Fibroblast of skin of left biceps (primary cell): ENCODE measurements at regions not wholly inside any gene's neighbourhood (a gene's known extent, or its start where the extent isn't known, plus 50 kb on each side); places are given as distances from the start of the nearest gene placed in this dataset.
"Not testable (repeated sequence)": the region's sequence is repeated elsewhere in the genome, so short reads cannot be mapped to it uniquely, and the experiment has no call there.

ENCODE experiments used
- DNase-seq, 2 experiments: peaks; one replicate each; pipeline ENCODE4 v3.0.0-alpha.2; 2013; ENCODE audit warnings: low read depth in 2 of 2

DNA sequence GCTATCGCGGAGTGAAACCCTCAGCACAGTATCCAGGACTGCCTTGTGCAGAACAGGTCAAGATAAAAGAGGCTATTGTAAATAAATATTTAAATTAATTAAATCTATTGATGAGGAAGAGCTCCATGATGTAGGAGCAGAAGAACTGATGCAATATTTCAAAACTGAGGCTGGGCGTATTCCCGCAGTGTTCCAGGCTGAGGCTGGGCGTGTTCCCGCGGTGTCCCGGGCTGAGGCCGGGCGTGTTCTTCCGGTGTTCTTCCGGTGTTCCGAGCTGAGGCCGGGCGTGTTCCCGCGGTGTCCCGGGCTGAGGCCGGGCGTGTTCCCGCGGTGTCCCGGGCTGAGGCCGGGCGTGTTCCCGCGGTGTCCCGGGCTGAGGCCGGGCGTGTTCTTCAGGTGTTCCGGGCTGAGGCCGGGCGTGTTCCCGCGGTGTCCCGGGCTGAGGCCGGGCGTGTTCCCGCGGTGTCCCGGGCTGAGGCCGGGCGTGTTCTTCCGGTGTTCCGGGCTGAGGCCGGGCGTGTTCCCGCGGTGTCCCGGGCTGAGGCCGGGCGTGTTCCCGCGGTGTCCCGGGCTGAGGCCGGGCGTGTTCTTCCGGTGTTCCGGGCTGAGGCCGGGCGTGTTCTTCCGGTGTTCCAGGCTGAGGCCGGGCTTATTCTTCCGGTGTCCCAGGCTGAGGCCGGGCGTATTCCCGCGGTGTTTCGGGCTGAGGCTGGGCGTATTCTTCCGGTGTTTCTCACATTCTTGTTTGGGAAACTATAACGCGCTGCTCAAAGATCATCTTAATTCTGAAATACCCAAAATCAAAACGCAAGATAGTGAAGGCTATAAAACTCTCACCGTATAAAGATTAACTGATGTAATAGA, 130.1 kb upstream of the FRG1 start:
- DNase-seq = not testable (repeated sequence)

DNA sequence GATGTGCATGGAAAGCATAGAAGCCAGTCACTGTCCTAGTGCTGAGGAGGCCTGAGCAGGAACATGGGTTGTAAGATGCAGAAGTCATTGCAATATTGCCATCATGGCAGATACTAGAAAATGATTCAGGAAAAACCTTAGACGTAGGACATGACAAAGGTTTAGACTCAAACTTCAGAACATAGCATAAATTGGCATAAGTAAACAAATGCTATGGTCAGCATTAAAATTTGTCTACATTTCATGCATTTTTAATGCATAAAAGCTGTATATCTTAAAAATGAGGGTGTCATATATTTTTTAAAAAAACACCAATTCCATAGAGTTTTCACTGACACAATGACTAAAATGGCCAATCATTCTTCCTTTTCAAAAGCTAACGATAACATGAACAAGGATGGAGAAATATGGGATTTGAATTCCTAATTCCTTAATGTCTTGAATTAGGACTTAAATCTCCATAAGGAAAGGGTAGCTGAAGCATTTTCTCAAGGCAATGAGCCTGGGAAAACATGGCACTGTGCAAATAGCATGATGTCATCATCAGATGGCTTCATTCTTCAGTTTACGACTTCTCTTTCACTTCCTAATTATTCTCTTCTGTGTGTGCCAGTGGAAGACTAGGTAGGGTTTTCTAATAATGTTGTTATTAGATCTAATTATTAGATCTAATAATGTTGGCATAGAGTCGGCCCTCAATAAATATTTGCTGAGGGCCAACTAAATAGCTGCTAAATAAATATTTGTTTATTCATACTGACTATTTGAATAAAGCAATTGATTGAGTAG, 125.1 kb upstream of the FRG1 start:
- DNase-seq = no peak

DNA sequence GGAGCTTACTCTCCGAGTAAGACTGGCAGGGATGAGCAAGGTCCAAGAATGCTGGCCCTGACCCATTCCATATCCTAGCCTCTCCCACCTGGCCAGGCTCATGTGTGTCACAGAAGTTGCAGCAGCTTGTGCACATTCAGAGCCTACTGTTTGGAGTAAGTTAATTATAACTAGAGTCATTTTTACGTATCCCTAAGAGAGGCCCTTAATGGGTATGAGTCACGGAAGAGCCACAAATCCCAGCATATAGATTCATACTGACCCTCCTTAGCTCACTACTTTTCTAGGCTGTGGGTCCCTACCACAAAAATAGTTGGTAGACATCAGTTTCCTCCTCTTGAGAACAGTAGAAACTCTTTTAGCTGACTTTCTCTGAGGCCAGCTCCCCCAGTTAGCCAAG, 118.3 kb upstream of the FRG1 start:
- no peak for DNase-seq

DNA sequence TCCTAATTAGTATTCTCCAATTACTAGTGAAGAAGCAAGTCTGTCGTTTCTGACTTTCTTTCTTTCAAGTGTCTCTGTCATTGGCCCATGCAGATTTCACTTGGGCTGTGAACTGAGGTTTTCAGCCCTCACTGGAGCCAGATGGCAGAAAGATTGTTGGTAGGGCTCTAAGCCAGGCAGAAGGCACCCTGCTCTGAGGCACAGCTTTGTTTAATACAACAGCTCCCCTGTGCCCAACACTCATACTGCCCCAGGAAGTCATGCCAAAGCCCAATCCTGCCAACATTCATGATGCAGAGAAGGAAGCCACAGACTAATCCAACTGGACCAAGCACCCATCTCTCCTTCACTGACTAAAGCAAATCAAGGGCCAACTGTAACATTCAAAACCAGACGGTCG, 117.1 kb upstream of the FRG1 start:
- DNase-seq = no peak

DNA sequence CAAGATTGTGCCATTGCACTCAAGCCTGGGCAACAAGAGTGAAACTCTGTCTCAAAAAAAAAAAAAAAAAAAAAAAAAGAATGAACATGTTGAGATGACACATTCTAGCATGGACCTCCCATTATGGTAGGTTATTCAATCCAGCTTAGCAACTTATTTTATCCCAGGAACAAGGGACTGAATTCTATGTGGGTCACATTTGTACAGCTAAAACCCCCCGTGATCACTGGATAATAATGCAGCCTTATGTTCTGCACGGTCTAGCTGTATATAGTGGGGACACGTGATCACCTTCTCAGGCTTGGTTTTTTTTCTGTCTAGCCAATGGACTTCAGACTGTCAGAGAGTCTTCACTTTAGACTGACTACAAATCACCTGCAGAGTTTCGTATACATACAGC, 115.2 kb upstream of the FRG1 start:
- DNase-seq = no peak

DNA sequence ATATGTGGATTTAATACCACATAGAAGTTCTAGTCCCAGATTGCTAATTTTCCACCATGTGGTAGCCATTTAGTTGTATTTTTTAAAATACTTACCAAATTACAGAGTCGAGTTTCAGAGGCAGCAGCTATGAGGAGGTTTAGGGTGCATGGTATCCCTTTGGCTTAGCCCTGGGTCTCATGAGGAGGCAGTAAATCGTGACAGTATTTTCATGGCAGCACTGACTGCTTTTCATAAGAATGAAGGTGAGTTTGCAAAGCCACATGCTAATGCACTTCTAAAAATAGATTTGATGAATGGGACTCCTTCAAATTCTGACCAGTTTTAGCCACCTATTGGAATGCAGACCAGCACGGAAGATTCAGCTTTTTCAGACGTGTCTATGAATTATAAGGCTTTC, 114.0 kb upstream of the FRG1 start:
- no peak for DNase-seq

DNA sequence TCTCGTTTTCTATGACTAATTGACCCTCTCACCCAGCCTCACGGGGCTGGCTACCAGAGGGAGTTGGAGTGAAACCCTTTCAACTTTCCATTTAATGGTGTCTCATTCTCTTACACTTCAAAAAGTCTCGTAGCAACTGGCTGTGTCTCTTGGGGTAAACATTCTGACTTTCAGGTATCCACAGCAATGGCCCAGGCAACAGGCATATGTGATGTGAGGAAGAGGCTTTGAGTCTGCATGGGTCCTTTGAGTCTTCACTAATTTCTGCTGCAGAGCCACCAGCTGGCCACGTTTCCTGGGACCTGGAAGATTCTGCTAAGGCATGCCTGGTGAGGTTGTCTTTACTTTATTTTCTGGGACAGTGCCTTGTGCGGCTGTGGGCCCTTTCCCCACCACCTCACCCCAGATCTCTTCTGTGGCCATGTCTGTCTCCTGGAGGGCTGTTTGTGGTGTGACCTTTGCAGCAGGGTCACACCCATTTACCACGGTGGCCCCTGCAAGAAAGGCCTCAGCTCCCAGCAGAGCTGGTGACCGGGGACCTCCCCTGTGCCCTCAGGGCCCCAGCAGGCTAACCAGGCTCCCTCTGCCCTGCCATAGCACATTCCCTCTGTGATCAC, 112.5 kb upstream of the FRG1 start:
- DNase-seq = no peak

DNA sequence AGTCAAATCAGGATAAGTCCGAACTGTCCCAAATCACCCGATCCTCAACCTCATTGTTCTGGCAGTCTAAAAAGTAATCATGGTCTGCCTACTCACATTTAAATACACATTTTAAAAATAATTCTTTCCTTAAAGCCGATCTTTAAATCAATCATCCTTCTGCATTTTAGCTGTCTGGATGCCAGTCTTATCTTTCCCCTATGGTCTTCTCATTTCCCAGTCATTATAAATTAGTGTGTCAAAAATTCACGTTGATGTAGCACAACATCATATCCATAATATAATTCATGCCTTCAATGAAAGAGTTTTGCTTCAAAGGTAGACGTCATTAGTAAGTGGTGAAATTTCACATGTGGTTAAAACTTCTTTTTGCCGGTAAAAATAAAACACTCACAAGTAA, 108.1 kb upstream of the FRG1 start:
- no peak for DNase-seq

DNA sequence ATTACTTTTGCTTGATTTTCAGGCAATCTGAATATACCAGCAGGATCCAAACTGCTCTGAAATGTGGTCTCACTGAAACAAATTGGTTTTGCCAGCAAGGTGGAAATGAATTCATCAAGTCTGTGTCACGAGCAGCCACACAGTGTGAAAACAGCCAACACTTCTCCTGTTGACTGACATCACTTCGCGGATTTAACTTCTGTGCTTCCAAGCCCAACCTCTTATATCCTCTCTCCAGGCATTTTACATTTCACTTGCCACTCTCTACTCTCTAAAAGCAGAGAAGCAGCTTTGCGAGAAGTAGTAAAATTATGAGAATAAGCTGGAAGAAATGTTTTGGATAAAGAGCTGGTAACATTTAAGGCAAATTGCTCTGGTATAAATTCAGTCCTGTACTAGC, 106.1 kb upstream of the FRG1 start:
- no peak for DNase-seq

DNA sequence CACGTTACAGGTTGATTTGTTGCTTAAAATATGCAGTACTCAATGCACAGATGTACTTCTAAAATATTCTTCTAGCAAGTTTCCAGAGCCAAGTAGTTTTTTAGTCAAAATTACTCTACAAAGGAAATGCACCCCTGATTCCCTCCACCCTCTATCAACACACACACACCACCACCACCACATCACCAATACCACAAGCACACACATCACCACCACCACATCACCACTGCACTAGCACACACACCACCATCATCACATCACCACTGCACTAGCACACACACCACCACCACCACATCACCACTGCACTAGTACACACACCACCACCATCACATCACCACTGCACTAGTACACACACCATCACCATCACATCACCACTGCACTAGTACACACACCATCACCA, 105.2 kb upstream of the FRG1 start:
- DNase-seq = no peak

DNA sequence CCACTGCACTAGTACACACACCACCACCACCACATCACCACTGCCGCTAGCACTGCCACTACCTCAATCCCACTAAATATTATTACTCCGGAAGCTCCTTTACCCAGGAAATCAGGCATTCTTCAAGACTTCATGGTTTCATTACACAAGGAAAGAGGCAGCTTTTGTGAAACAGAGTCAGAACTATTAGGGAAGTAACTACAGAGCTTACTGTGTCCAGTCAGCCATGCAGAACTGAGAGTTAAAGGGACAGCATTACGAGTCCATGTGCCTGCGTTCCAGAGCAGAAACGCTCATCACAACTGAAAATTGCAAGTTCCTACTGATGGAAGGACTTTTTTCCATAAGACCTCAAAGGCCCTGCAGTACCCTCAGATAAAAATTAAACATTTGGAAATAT, 103.2 kb upstream of the FRG1 start:
- no peak for DNase-seq

DNA sequence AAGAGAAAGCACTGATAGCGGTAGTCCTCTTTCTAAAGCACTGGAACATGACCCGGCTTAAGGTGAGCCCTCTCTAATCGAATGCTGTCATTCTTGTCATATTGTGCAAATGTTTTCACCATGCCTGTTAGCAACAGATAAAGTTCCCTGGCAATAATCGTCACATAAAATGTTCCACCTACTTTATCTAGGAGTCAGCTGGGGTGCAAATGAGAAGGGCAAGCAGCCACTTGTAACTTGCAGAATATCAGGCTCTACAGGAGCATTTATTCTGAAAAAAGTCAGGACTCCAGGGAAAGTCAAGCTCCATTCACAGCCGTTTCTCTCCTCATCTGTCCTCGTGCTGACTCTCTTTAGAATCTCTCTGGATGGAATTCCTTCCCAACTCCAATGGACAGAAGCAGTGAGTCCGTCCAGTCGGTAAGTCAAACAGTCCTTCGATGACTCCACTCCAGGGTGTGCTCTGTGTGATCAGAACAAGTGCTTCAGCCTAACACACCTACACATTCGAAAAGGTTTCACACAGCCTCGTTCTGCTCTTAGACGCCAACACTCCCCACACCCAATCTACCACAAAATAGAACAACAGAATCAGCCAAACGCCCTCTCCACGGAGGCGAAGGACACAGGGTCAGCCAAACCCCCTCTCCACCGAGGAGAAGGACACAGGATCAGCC, 101.7 kb upstream of the FRG1 start:
- no peak for DNase-seq

DNA sequence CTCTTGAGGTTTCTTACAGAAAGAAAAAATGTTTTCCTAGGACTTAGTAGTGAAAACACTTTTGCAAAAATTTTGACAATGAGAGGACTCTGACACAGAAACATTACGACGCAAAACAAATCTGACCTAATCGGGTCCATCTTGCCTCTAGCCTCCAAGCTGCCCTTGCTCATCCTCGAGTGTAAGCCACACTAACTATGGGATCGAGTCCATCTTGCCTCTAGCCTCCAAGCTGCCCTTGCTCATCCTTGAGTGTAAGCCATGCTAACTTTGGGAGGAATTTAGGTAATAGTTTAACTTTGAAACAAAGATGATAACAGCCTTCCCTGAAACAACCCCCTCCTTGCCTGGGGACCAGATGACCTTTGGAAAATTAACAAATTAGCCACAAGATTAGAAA, 100.3 kb upstream of the FRG1 start:
- no peak for DNase-seq

DNA sequence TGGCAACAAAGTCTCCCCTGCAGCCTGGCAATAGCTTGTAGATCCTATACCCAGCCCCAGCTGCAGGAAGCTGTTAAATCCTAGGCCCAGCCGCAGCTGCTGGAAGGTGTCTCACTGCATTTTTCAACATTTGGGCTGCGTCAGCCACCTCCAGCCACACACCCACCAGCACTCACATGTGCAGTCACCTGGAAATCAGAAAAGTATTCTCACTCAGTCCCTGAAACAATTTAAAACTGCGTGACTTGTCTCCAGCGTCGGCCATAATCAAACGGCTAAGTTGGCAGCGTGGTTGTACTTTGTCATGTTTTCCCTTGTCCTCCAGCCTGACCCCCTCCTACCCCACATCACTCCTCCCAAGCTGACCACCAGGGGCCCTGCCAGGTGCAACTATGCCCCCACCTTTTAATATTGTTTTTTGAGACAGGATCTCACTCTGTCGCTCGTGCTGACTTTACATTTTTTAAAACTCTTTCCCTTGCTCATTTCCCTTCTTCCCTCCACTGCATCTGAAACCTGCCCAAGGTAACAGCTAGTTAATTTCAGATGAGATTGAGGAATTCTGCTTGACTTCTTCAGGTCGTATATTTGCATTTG, 97.2 kb upstream of the FRG1 start:
- no peak for DNase-seq

DNA sequence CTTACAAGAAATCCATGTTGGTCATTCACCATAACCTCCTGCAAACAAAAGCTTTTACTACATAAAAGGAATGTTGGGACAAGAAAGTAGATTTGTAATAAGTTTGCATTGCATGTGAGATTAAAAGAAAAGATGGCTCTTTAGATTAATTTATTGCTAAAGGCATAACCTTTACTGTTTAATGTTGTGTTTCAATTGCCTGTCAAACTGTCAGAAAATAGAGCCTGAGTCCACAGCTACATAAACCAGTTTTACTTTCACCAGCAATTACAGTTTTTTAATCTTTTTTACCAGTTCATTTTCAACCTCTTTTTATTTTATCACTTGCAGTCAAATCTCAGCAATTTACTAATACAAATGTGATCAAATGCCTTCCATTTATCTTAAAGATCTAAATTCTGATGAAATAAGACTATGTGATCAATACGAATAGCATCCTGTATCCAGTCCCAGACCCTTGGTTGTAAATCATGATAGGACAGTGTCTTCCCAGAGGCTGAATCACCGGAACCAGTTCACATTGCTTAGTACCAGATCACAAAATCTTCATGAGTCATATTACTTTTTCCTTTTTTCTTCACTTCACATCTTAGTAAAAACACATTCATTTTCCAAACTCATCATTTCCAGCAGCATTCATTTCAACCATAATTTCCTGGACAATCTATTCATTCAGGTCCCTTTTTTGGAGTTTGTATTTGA, 95.4 kb upstream of the FRG1 start:
- peak; percentile 49 to 57 for DNase-seq

DNA sequence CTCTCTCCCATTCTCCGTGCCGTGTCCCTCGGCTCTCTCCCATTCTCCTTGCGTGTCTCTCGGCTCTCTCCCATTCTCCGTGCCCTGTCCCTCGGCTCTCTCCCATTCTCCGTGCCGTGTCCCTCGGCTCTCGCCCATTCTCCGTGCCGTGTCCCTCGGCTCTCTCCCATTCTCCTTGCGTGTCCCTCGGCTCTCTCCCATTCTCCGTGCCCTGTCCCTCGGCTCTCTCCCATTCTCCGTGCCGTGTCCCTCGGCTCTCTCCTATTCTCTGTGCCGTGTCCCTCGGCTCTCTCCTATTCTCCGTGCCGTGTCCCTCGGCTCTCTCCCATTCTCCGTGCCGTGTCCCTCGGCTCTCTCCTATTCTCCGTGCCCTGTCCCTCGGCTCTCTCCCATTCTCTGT, 94.6 kb upstream of the FRG1 start:
- DNase-seq = not testable (repeated sequence)

DNA sequence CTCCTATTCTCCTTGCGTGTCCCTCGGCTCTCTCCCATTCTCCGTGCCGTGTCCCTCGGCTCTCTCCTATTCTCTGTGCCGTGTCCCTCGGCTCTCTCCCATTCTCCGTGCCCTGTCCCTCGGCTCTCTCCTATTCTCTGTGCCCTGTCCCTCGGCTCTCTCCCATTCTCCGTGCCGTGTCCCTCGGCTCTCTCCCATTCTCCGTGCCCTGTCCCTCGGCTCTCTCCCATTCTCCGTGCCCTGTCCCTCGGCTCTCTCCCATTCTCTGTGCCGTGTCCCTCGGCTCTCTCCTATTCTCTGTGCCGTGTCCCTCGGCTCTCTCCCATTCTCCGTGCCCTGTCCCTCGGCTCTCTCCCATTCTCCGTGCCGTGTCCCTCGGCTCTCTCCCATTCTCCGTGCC, 94.1 kb upstream of the FRG1 start:
- not testable (repeated sequence) for DNase-seq

DNA sequence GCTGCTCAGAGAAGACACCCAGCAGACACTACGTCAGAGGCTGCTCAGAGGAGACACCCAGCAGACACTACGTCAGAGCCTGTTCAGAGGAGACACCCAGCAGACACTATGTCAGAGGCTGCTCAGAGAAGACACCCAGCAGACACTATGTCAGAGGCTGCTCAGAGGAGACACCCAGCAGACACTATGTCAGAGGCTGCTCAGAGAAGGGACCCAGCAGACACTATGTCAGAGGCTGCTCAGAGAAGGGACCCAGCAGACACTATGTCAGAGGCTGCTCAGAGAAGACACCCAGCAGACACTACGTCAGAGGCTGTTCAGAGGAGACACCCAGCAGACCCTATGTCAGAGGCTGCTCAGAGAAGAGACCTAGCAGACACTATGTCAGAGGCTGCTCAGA, 92.0 kb upstream of the FRG1 start:
- not testable (repeated sequence) for DNase-seq

DNA sequence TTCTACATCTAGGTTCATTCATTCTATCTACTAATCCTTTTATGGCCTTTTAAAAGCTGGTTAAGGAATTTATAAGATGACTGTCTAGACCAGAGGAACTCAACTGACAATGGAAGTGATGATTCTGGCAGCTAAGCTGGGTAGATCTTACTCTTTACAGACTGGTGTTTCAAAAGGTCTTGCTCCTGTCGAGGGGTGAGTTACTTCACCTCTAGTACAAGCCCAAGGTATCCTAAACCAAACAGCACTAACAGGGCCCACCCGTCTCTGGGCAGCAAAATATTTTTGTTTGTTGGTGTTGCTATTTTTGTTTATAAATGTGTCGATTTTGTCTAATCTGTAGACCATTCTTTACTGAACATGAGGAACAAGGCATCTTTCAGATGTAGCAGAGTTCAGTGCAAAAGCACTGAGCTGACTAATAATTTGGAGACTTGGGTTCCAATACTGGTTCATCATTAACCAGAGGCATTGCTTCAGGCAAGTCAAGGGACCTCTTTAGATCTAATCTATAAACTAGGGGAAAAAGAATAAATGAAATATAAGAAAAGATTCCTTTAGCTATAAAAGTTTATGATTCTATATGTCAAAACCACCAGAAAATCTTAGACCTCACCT, 90.3 kb upstream of the FRG1 start:
- no peak for DNase-seq

DNA sequence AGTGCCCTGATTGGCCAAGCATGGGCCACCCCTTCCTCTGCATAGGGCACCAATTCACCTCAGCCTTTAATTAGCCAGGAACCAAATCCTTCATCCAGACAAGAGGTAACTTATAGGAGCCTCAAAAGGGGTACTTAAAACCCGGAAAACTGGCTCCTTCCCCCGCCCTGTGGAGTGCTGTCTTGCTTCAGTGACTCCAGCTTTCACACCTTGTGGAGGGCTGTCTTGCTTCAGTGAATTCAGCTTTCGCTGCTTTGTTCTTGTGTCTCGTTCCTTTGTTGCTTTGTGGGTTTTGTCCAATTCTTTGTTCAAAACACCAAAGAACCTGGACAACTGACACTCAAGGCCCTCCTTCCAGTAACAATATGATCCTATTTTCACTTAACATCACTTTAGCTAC, 82.2 kb upstream of the FRG1 start:
- DNase-seq = no peak

DNA sequence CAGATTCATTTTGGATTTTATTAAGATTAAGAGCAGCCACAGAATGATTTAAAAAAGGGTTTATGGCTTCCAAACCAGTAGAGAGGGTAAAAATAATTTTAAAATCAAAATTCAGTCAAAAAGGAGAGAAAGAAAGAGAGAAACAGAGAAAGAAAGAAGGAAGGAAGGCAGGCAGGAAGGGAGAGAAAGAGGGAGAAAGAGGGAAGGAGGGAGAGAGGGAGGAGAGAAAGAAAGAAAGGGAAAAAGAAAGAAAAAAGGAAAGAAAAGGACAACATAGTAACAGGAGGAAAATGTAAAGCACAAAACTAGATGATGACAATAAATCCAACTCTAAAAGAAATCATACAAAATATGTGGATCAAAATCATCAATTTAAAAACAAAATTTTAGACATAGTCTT, 79.6 kb upstream of the FRG1 start:
- DNase-seq = no peak
